ENCODE measurements at regions not wholly inside any gene's neighbourhood (a gene's known extent, or its start where the extent isn't known, plus 50 kb on each side); places are given as distances from the start of the nearest gene placed in this dataset.
"Not testable (repeated sequence)": the region's sequence is repeated elsewhere in the genome, so short reads cannot be mapped to it uniquely, and the experiment has no call there.

- TF ChIP-seq, protein P1, sequence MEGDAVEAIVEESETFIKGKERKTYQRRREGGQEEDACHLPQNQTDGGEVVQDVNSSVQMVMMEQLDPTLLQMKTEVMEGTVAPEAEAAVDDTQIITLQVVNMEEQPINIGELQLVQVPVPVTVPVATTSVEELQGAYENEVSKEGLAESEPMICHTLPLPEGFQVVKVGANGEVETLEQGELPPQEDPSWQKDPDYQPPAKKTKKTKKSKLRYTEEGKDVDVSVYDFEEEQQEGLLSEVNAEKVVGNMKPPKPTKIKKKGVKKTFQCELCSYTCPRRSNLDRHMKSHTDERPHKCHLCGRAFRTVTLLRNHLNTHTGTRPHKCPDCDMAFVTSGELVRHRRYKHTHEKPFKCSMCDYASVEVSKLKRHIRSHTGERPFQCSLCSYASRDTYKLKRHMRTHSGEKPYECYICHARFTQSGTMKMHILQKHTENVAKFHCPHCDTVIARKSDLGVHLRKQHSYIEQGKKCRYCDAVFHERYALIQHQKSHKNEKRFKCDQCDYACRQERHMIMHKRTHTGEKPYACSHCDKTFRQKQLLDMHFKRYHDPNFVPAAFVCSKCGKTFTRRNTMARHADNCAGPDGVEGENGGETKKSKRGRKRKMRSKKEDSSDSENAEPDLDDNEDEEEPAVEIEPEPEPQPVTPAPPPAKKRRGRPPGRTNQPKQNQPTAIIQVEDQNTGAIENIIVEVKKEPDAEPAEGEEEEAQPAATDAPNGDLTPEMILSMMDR (IDR thresholded peaks at IDR 0.05; ENCODE audit: low read length) = not testable (repeated sequence)
- TF ChIP-seq EZH2 (IDR thresholded peaks at IDR 0.05; ENCODE audit: borderline replicate concordance, low read length) = not testable (repeated sequence)
Observed at GRCh38 chr21:13820286-13820685, 210.7 kb downstream of the POTED start.

All from OCI-LY1 (cell line).